ENCODE measurements at regions not wholly inside any gene's neighbourhood (a gene's known extent, or its start where the extent isn't known, plus 50 kb on each side); places are given as distances from the start of the nearest gene placed in this dataset.

DNA sequence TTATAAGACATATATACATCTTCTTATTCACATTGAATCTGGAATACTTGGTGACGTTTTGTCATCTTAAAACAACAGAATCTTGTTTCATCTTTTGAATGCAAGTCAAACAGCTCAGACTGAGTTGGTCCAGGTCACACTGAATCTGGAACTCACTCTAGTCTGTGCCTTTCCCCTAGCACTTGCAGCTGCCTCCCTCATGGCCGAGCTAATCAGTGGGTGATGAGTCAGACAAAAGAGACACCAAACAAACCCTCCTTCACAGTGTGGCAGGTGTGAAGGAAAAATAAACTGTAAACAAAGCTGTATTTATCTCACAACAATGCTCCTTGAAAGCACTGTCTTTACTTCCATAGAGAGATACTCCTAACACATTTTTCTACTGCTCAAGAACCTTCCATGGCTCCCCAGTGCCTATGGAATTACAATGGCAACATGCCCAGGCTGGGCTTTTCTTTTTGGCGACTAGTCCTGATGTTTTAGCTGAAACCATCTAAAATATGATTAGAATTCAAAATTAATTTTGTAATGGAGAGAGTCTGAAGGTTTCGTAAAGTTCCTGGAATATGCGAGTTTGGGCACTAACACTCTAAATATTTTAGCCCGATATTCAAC, 140.0 kb downstream of the ZNF365 start:
- DNase-seq (ENCODE audit: low read depth, low spot score) = no peak
- in situ Hi-C loops (cut with HindIII; ENCODE audit: low sequenced_read_pairs) = no loop called here
- H3K4me3 ChIP-seq (ENCODE audit: low read depth, low read length) = no peak overlapping the region
- TF ChIP-seq CTCF (IDR thresholded peaks at IDR 0.05; ENCODE audit: low read depth, low read length) = no peak

DNA sequence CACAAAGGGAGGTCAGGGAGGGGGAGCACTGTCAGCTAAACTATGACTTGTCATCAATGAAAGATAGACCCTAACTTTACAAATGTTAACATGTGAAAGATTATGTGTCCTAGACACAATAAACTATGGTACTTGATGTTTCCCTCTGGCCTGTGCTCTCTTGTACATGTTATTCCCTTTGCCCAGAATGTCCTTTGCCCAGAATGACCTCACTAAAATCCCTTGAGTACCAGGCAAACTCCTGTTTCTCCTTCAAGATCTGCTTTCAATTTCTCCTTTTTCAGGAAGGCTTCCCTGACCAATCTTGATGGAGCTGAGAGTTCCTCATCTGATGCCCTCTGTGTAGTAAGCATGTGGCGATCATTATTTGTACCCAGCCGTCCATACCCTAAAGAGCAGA, 143.1 kb downstream of the ZNF365 start:
- H3K4me3 ChIP-seq (ENCODE audit: low read depth, low read length) = no peak overlapping the region
- no peak for TF ChIP-seq CTCF (IDR thresholded peaks at IDR 0.05; ENCODE audit: low read depth, low read length)
- DNase-seq (ENCODE audit: low read depth, low spot score) = no peak
- in situ Hi-C loops (cut with HindIII; ENCODE audit: low sequenced_read_pairs) = no loop called here

DNA sequence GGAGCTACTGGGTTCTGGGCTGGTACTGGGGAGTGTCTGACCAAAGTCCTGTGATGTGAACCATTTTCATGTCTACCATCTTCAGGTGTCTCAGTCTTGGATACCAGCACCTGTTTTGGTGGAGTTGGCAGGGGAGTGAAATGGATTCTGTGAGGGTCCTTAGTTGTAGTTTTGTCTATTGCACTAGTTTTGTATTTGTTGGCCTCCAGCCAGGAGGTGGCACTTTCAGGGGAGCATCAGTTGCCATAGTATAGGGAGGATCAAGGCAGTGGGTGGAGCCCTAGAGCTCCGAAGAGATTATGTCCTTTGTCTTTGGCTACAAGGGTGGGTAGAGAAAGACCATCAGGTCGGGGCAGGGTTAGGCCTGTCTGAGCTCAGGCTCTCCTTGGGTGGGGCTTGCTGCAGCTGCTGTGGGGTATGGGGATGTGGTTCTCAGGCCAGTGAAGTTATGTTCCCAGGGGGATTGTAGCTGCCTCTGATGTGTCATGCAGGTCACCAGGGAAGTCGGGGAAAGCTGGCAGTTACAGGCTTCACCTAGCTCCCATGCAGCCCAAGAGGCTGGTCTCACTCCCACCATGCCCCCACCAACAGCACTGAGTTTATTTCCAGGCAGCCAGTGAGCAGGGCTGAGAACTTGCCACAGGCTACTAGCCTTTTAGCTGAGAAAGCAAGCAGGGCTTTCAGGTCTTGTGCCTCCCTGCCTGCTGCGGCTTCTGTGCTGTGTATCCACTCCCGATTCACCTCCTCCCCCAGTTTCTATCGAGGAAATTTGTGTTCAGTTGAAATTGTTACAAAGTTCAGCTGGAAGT, 153.1 kb downstream of the ZNF365 start:
- DNase-seq (ENCODE audit: low read depth, low spot score) = no peak
- no peak overlapping the region for H3K4me3 ChIP-seq (ENCODE audit: low read depth, low read length)
- in situ Hi-C loops (cut with HindIII; ENCODE audit: low sequenced_read_pairs) = no loop called here
- no peak for TF ChIP-seq CTCF (IDR thresholded peaks at IDR 0.05; ENCODE audit: low read depth, low read length)

GRCh38 chr10:62528441-62528840, 154.3 kb downstream of the ZNF365 start:
- in situ Hi-C loops (cut with HindIII; ENCODE audit: low sequenced_read_pairs) = no loop called here

DNA sequence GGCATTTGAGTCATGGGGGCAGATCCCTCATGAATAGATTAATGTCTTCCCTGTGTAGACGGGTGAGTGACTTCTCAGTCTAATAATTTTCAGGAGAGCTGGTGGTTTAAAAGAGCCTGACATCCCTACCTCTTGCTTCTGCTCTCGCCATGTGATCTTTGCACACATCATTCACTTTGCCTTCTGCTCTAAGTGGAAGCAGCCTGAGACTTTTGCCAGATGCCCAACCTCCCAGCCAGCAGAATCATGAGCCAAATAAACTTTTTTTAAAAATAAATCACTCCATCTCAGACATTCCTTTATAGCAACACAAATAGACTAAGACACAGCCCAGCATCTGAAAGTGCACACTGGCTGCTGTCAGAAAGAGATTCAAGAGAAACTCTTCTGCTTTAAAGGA, 155.2 kb downstream of the ZNF365 start:
- no peak for TF ChIP-seq CTCF (IDR thresholded peaks at IDR 0.05; ENCODE audit: low read depth, low read length)
- H3K4me3 ChIP-seq (ENCODE audit: low read depth, low read length) = no peak overlapping the region
- DNase-seq (ENCODE audit: low read depth, low spot score) = no peak
- in situ Hi-C loops (cut with HindIII; ENCODE audit: low sequenced_read_pairs) = no loop called here

More at GRCh38 chr10:62528441-62528840, 154.3 kb downstream of the ZNF365 start:
- H3K4me3 ChIP-seq (ENCODE audit: low read depth, low read length) = no peak overlapping the region
- no peak for DNase-seq (ENCODE audit: low read depth, low spot score)
- TF ChIP-seq CTCF (IDR thresholded peaks at IDR 0.05; ENCODE audit: low read depth, low read length) = no peak

DNA sequence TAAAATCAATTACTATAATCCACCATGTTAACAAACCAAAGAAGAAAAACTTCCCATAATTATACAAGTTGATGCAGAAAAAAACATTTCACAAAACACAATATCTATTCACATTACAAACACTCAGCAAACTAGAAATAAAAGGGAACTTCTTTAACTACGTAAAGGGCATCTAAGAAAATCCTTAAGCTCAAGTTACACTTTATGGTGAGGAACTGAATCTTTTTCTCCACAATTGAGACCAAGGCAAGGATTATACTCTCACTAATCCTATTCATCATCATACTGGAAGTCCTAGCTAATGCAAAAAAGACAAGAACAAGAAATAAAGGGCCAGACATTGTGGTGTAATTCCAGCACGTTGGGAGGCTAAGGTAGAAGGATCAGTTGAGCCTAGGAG, 159.9 kb downstream of the ZNF365 start:
- DNase-seq (ENCODE audit: low read depth, low spot score) = no peak
- in situ Hi-C loops (cut with HindIII; ENCODE audit: low sequenced_read_pairs) = no loop called here
- no peak for TF ChIP-seq CTCF (IDR thresholded peaks at IDR 0.05; ENCODE audit: low read depth, low read length)

More for the DNA sequence above, 159.9 kb downstream of the ZNF365 start:
- H3K4me3 ChIP-seq (ENCODE audit: low read depth, low read length) = no peak overlapping the region

Data from astrocyte of the spinal cord (primary cell).